Uterus (tissue), 3 donors: ENCODE measurements at regions not wholly inside any gene's neighbourhood (a gene's known extent, or its start where the extent isn't known, plus 50 kb on each side); places are given as distances from the start of the nearest gene placed in this dataset.
A peak's percentile ranks its signal among the peaks of the same experiment; 100 is the strongest.

Source experiments
- DNase-seq, 2 donors: peaks; one replicate each; pipeline ENCODE4 v3.0.0-alpha.2; 2019 to 2020
- H3K27ac ChIP-seq, 2 donors: fragments of 200-600 bp; sonication (generic); 1 replicate in 1 of 2; 2 replicates in 1 of 2; pipeline ENCODE4 v1.5.1; 2016 to 2018
- H3K27me3 ChIP-seq, 2 donors: fragments of 200-600 bp; sonication (generic); one replicate each; pipeline ENCODE4 v1.5.1; 2018 to 2019; ENCODE audit warnings: control low read depth in 1 of 2
- H3K36me3 ChIP-seq, 2 donors: fragments of 200-600 bp; sonication (generic); one replicate each; pipeline ENCODE4 v1.5.1; 2019; ENCODE audit warnings: control low read depth in 1 of 2
- H3K4me1 ChIP-seq, 2 donors: fragments of 200-600 bp; sonication (generic); one replicate each; pipeline ENCODE4 v1.5.1; 2018 to 2019; ENCODE audit warnings: control low read depth in 1 of 2
- H3K4me3 ChIP-seq, 2 donors: fragments of 200-600 bp; sonication (generic); 1 replicate in 1 of 2; 2 replicates in 1 of 2; pipeline ENCODE4 v1.5.1; 2018 to 2019; ENCODE audit warnings: mild to moderate bottlenecking in 1 of 2
- H3K9me3 ChIP-seq, 2 donors: fragments of 200-600 bp; sonication (generic); one replicate each; pipeline ENCODE4 v1.5.1; 2019; ENCODE audit warnings: control low read depth in 1 of 2
- CTCF ChIP-seq, 4 experiments: fragments of 200-600 bp in 2 of 4; fragments of 450-650 bp in 2 of 4; sonication (generic) in 2 of 4; IDR thresholded peaks; one replicate each; pipeline ENCODE4 v1.5.1; 2016 to 2019; ENCODE audit warnings: antibody characterized with exemption in 4 of 4, mild to moderate bottlenecking in 2 of 4, moderate library complexity in 1 of 4
- POLR2A ChIP-seq, 2 donors: fragments of 450-650 bp; IDR thresholded peaks; one replicate each; pipeline ENCODE4 v1.6.1; 2016; ENCODE audit warnings: antibody characterized with exemption in 2 of 2, mild to moderate bottlenecking in 1 of 2, moderate library complexity in 1 of 2
- intact Hi-C: fragments of 100-400 bp; cut with DNase I; formaldehyde crosslinking; loops from one replicate; pipeline ENCODE4 v1.15.1; 2023; ENCODE audit warnings: low total_unique reads
- donor health status: DM: yes; HTN: yes; CAD: no.

GRCh38 chr4:147094238-147094637, 148.6 kb upstream of the TTC29 start:
- H3K9me3 ChIP-seq: no peaks in the 10 kb centered on the region
- no peaks in the 10 kb centered on the region for H3K27me3 ChIP-seq
- H3K36me3 ChIP-seq: no peaks in the 10 kb centered on the region
- no peaks in the 10 kb centered on the region for H3K4me1 ChIP-seq
- H3K4me3 ChIP-seq: no peak overlapping the region
- DNase-seq: no peak
- intact Hi-C loops: loop anchor here (10.0 kb wide), 1 partner anchor 69 kb away; no protein-coding TSS in a partner anchor
- no peak overlapping the region for H3K27ac ChIP-seq
- TF ChIP-seq POLR2A (IDR thresholded peaks at IDR 0.05) (no peak), CTCF (IDR thresholded peaks at IDR 0.05) (no peak)

GRCh38 chr4:147096667-147097604, 151.3 kb upstream of the TTC29 start:
- no peaks in the 10 kb centered on the region for H3K27me3 ChIP-seq
- no peak overlapping the region for H3K4me3 ChIP-seq
- H3K9me3 ChIP-seq: no peaks in the 10 kb centered on the region
- DNase-seq: no peak
- H3K36me3 ChIP-seq: no peaks in the 10 kb centered on the region
- intact Hi-C loops: loop anchor here (10.0 kb wide), 1 partner anchor 72 kb away; no protein-coding TSS in a partner anchor
- no peaks in the 10 kb centered on the region for H3K4me1 ChIP-seq
- H3K27ac ChIP-seq: no peak overlapping the region
- TF ChIP-seq POLR2A (IDR thresholded peaks at IDR 0.05): no peak
- TF ChIP-seq CTCF (IDR thresholded peaks at IDR 0.05): peak; percentile 60 to 77 (median 68)

- H3K4me3 ChIP-seq: no peak overlapping the region
- intact Hi-C loops: no loop called here
- no peak for TF ChIP-seq POLR2A (IDR thresholded peaks at IDR 0.05)
- TF ChIP-seq CTCF (IDR thresholded peaks at IDR 0.05): no peak
- no peaks in the 10 kb centered on the region for H3K36me3 ChIP-seq
- H3K27ac ChIP-seq: no peak overlapping the region
- DNase-seq: no peak
- H3K27me3 ChIP-seq: no peaks in the 10 kb centered on the region
- H3K4me1 ChIP-seq: no peaks in the 10 kb centered on the region
- H3K9me3 ChIP-seq: no peaks in the 10 kb centered on the region
Measured at GRCh38 chr4:147101678-147102077, 156.0 kb upstream of the TTC29 start.

- no peaks in the 10 kb centered on the region for H3K9me3 ChIP-seq
- TF ChIP-seq CTCF (IDR thresholded peaks at IDR 0.05) (no peak), POLR2A (IDR thresholded peaks at IDR 0.05) (no peak)
- no peaks in the 10 kb centered on the region for H3K27me3 ChIP-seq
- no peak for DNase-seq
- H3K27ac ChIP-seq: no peak overlapping the region
- intact Hi-C loops: no loop called here
- no peak overlapping the region for H3K4me3 ChIP-seq
- H3K4me1 ChIP-seq: no peaks in the 10 kb centered on the region
- no peaks in the 10 kb centered on the region for H3K36me3 ChIP-seq
Measured at GRCh38 chr4:147102596-147102995, 156.9 kb upstream of the TTC29 start.

GRCh38 chr4:147103403-147103946, 157.8 kb upstream of the TTC29 start:
- H3K27me3 ChIP-seq: no peaks in the 10 kb centered on the region
- intact Hi-C loops: no loop called here
- H3K36me3 ChIP-seq: no peaks in the 10 kb centered on the region
- no peaks in the 10 kb centered on the region for H3K4me1 ChIP-seq
- peak overlapping the region; percentile 3 to 32 for H3K27ac ChIP-seq
- TF ChIP-seq POLR2A (IDR thresholded peaks at IDR 0.05): no peak
- TF ChIP-seq CTCF (IDR thresholded peaks at IDR 0.05): no peak
- H3K4me3 ChIP-seq: no peak overlapping the region
- peak; percentile 32 to 59 for DNase-seq
- H3K9me3 ChIP-seq: no peaks in the 10 kb centered on the region
